Trophoblast cell (in vitro differentiated cells and primary cell): ENCODE measurements at regions not wholly inside any gene's neighbourhood (a gene's known extent, or its start where the extent isn't known, plus 50 kb on each side); places are given as distances from the start of the nearest gene placed in this dataset.

Experiments used
- DNase-seq, 2 donors: peaks; one replicate each; pipeline ENCODE4 v3.0.0-alpha.2; 2016
- H2AFZ ChIP-seq: 2 replicates; pipeline ENCODE4 v1.6.1; 2013; ENCODE audit warnings: low read length, moderate library complexity, mild to moderate bottlenecking; ENCODE audit not compliant: insufficient read depth, poor library complexity
- H2AK5ac ChIP-seq: 2 replicates; pipeline ENCODE4 v1.6.1; 2013; ENCODE audit warnings: mild to moderate bottlenecking, low read length
- H2BK120ac ChIP-seq: 2 replicates; pipeline ENCODE4 v1.6.1; 2013; ENCODE audit warnings: low read length, mild to moderate bottlenecking, moderate library complexity; ENCODE audit not compliant: insufficient read depth, poor library complexity
- H2BK12ac ChIP-seq: 2 replicates; pipeline ENCODE4 v1.6.1; 2013; ENCODE audit warnings: mild to moderate bottlenecking, low read length, moderate library complexity
- H2BK5ac ChIP-seq: 2 replicates; pipeline ENCODE4 v1.6.1; 2013; ENCODE audit warnings: low read length, low read depth, moderate library complexity, mild to moderate bottlenecking; ENCODE audit not compliant: poor library complexity
- H3K14ac ChIP-seq: 2 replicates; pipeline ENCODE4 v1.6.1; 2013; ENCODE audit warnings: mild to moderate bottlenecking, low read length
- H3K18ac ChIP-seq: 2 replicates; pipeline ENCODE4 v1.6.1; 2013; ENCODE audit warnings: mild to moderate bottlenecking, low read length
- H3K23ac ChIP-seq: 2 replicates; pipeline ENCODE4 v1.6.1; 2013; ENCODE audit warnings: low read length
- H3K27ac ChIP-seq: 2 replicates; pipeline ENCODE4 v1.5.1; 2013; ENCODE audit warnings: low read depth, mild to moderate bottlenecking, inconsistent platforms, low read length, moderate library complexity
- H3K27me3 ChIP-seq: 2 replicates; pipeline ENCODE4 v1.6.1; 2013; ENCODE audit warnings: inconsistent platforms, mild to moderate bottlenecking, low read length, moderate library complexity; ENCODE audit not compliant: insufficient read depth
- H3K36me3 ChIP-seq, 2 experiments: 1 replicate in 1 of 2; 2 replicates in 1 of 2; pipeline ENCODE4 v1.6.1; 2013; ENCODE audit warnings: low read length in 2 of 2, mild to moderate bottlenecking in 2 of 2, moderate library complexity in 1 of 2; ENCODE audit not compliant: insufficient read depth in 2 of 2, control insufficient read depth in 1 of 2
- H3K4ac ChIP-seq: 2 replicates; pipeline ENCODE4 v1.6.1; 2013; ENCODE audit warnings: low read depth, mild to moderate bottlenecking, low read length, moderate library complexity
- H3K4me1 ChIP-seq, 2 experiments: 1 replicate in 1 of 2; 2 replicates in 1 of 2; pipeline ENCODE4 v1.6.1; 2013; ENCODE audit warnings: low read length in 2 of 2, mild to moderate bottlenecking in 2 of 2, moderate library complexity in 1 of 2; ENCODE audit not compliant: insufficient read depth in 2 of 2, control insufficient read depth in 1 of 2
- H3K4me2 ChIP-seq: 2 replicates; pipeline ENCODE4 v1.6.1; 2013; ENCODE audit warnings: inconsistent platforms, mild to moderate bottlenecking, low read length, moderate library complexity
- H3K4me3 ChIP-seq: 2 replicates; pipeline ENCODE4 v1.5.1; 2013; ENCODE audit warnings: mild to moderate bottlenecking, low read depth, low read length, inconsistent platforms
- H3K79me1 ChIP-seq: one replicate; pipeline ENCODE4 v1.6.1; 2013; ENCODE audit warnings: low read length
- H3K79me2 ChIP-seq: 2 replicates; pipeline ENCODE4 v1.6.1; 2013; ENCODE audit warnings: low read length, mild to moderate bottlenecking; ENCODE audit not compliant: control insufficient read depth, insufficient read depth, poor library complexity
- H3K9ac ChIP-seq: 2 replicates; pipeline ENCODE4 v1.6.1; 2013; ENCODE audit warnings: mild to moderate bottlenecking, low read length
- H3K9me3 ChIP-seq: 2 replicates; pipeline ENCODE4 v1.6.1; 2013; ENCODE audit warnings: low read depth, mild to moderate bottlenecking, control low read depth, inconsistent platforms, low read length; ENCODE audit not compliant: insufficient read depth
- H4K12ac ChIP-seq: 2 replicates; pipeline ENCODE4 v1.6.1; 2013; ENCODE audit warnings: low read depth, mild to moderate bottlenecking, low read length, moderate library complexity
- H4K8ac ChIP-seq: 2 replicates; pipeline ENCODE4 v1.6.1; 2013; ENCODE audit warnings: low read depth, mild to moderate bottlenecking, low read length, moderate library complexity
- H4K91ac ChIP-seq: one replicate; pipeline ENCODE4 v1.6.1; 2013; ENCODE audit warnings: low read depth, mild to moderate bottlenecking, low read length, moderate library complexity
- WGBS: extraction: QIAGEN DNeasy Blood & Tissue Kit; methylation state at CpG from one replicate; pipeline ENCODE4 v1.1.7; 2013; ENCODE audit warnings: missing lambda C conversion rate; ENCODE audit not compliant: insufficient read length, insufficient coverage; ENCODE audit errors: extremely low coverage; 5-methylcytosine and 5-hydroxymethylcytosine counted together

- no peaks in the 10 kb centered on the region for H3K27me3 ChIP-seq
- peaks cover 59 to 65% of the 10 kb centered on the region in 2 experiments for H3K4me1 ChIP-seq
- peak overlapping the region; percentile 92 for H3K4ac ChIP-seq
- peak overlapping the region; percentile 68 for H4K8ac ChIP-seq
- peak overlapping the region; percentile 77 for H2AK5ac ChIP-seq
- peak overlapping the region; percentile 13 for H2AFZ ChIP-seq
- no peak overlapping the region for H3K23ac ChIP-seq
- peak; percentile 99 for DNase-seq
- H4K12ac ChIP-seq: no peak overlapping the region
- H3K4me3 ChIP-seq: no peak overlapping the region
- peak overlapping the region; percentile 76 for H2BK12ac ChIP-seq
- peak overlapping the region; percentile 99 for H2BK120ac ChIP-seq
- no peaks in the 10 kb centered on the region for H3K36me3 ChIP-seq
- H2BK5ac ChIP-seq: peak overlapping the region; percentile 99
- peak overlapping the region; percentile 95 for H4K91ac ChIP-seq
- no CpG with 5 or more reads among the region's 12 CpGs for WGBS
- peak overlapping the region; percentile 98 for H3K27ac ChIP-seq
- H3K79me1 ChIP-seq: peaks cover 74% of the 10 kb centered on the region
- H3K9ac ChIP-seq: no peak overlapping the region
- peaks cover 21% of the 10 kb centered on the region for H3K79me2 ChIP-seq
- H3K14ac ChIP-seq: peak overlapping the region; percentile 98
- peak overlapping the region; percentile 7 for H3K4me2 ChIP-seq
- H3K9me3 ChIP-seq: peaks cover 4% of the 10 kb centered on the region
- peak overlapping the region; percentile 97 for H3K18ac ChIP-seq
These were observed 89.1 kb upstream of the SLC25A33 start for GRCh38 chr1:9449976-9450696.

GRCh38 chr1:9451081-9451480, 88.2 kb upstream of the SLC25A33 start:
- Histone ChIP-seq H3K27me3 (no peaks in the 10 kb centered on the region), H3K9ac (no peak overlapping the region), H3K9me3 (peaks cover 4% of the 10 kb centered on the region), H3K18ac (no peak overlapping the region), H4K8ac (peak overlapping the region; percentile 47), H2AFZ (no peak overlapping the region), H2BK5ac (peak overlapping the region; percentile 99), H3K14ac (peak overlapping the region; percentile 43), H2BK12ac (peak overlapping the region; percentile 89), H2BK120ac (peak overlapping the region; percentile 99), H3K4me3 (no peak overlapping the region), H3K4ac (peak overlapping the region; percentile 33), H3K27ac (no peak overlapping the region), H3K23ac (no peak overlapping the region), H4K12ac (no peak overlapping the region), H3K79me2 (peaks cover 21% of the 10 kb centered on the region), H3K36me3 (no peaks in the 10 kb centered on the region), H3K79me1 (peaks cover 69% of the 10 kb centered on the region), H2AK5ac (peak overlapping the region; percentile 34), H4K91ac (peak overlapping the region; percentile 95), H3K4me1 (peaks cover 59 to 63% of the 10 kb centered on the region in 2 experiments), H3K4me2 (no peak overlapping the region)
- no CpG with 5 or more reads among the region's 8 CpGs for WGBS
- DNase-seq: no peak

GRCh38 chr1:9452516-9453140, 86.6 kb upstream of the SLC25A33 start:
- peak overlapping the region; percentile 7 for H3K27ac ChIP-seq
- H3K79me2 ChIP-seq: peaks cover 19% of the 10 kb centered on the region
- no CpG with 5 or more reads among the region's 6 CpGs for WGBS
- H2BK12ac ChIP-seq: peak overlapping the region; percentile 61
- no peaks in the 10 kb centered on the region for H3K36me3 ChIP-seq
- H4K91ac ChIP-seq: peak overlapping the region; percentile 95
- peak overlapping the region; percentile 40 for H3K14ac ChIP-seq
- no peak overlapping the region for H2AFZ ChIP-seq
- H3K4me1 ChIP-seq: peaks cover 50 to 51% of the 10 kb centered on the region in 2 experiments
- peaks cover 4% of the 10 kb centered on the region for H3K9me3 ChIP-seq
- DNase-seq: no peak
- no peak overlapping the region for H3K4me3 ChIP-seq
- no peak overlapping the region for H4K12ac ChIP-seq
- no peak overlapping the region for H3K23ac ChIP-seq
- H3K4me2 ChIP-seq: no peak overlapping the region
- peak overlapping the region; percentile 34 for H2BK5ac ChIP-seq
- peaks cover 54% of the 10 kb centered on the region for H3K79me1 ChIP-seq
- H3K27me3 ChIP-seq: no peaks in the 10 kb centered on the region
- peak overlapping the region; percentile 37 for H2BK120ac ChIP-seq
- H3K4ac ChIP-seq: no peak overlapping the region
- no peak overlapping the region for H3K9ac ChIP-seq
- H3K18ac ChIP-seq: peak overlapping the region; percentile 12
- no peak overlapping the region for H4K8ac ChIP-seq
- H2AK5ac ChIP-seq: peak overlapping the region; percentile 16

GRCh38 chr1:9453375-9453774, 85.9 kb upstream of the SLC25A33 start:
- Histone ChIP-seq H3K4me3 (peak overlapping the region; percentile 61), H3K18ac (no peak overlapping the region), H3K4me2 (no peak overlapping the region), H3K79me1 (peaks cover 46% of the 10 kb centered on the region), H2AK5ac (no peak overlapping the region), H3K9ac (no peak overlapping the region), H2BK5ac (no peak overlapping the region), H3K4me1 (peaks cover 43 to 44% of the 10 kb centered on the region in 2 experiments), H3K9me3 (peaks cover 4% of the 10 kb centered on the region), H4K12ac (no peak overlapping the region), H2BK12ac (no peak overlapping the region), H3K27me3 (no peaks in the 10 kb centered on the region), H3K14ac (no peak overlapping the region), H2BK120ac (no peak overlapping the region), H3K36me3 (no peaks in the 10 kb centered on the region), H3K79me2 (peaks cover 16% of the 10 kb centered on the region), H2AFZ (no peak overlapping the region), H4K8ac (no peak overlapping the region), H3K4ac (no peak overlapping the region), H4K91ac (peak overlapping the region; percentile 9), H3K23ac (peak overlapping the region; percentile 66), H3K27ac (no peak overlapping the region)
- DNase-seq: no peak
- no CpG with 5 or more reads among the region's 13 CpGs for WGBS
